Cardiac fibroblast (primary cell): ENCODE measurements at regions not wholly inside any gene's neighbourhood (a gene's known extent, or its start where the extent isn't known, plus 50 kb on each side); places are given as distances from the start of the nearest gene placed in this dataset.

Experiments used
- DNase-seq, 2 donors: peaks; one replicate each; pipeline versions ENCODE4 v3.0.0 to v3.0.0-alpha.2; 2010; ENCODE audit warnings: low read depth in 2 of 2
- H3K4me3 ChIP-seq, 2 donors: replicated peaks in 1 of 2; 1 replicate in 1 of 2; 2 replicates in 1 of 2; pipeline ENCODE4 v1.5.1; 2011; ENCODE audit warnings: low read depth in 2 of 2, low read length in 2 of 2, mild to moderate bottlenecking in 2 of 2, moderate library complexity in 1 of 2
- CTCF ChIP-seq: IDR thresholded peaks from one replicate; pipeline ENCODE4 v1.5.1; 2011; ENCODE audit warnings: low read depth, mild to moderate bottlenecking, low read length, inconsistent platforms

GRCh38 chr6:144853603-144854002 lies 568.5 kb downstream of the UTRN start:
- no peak for TF ChIP-seq CTCF
- no peak for DNase-seq
- no peak overlapping the region for H3K4me3 ChIP-seq

- no peak for DNase-seq
- no peak for TF ChIP-seq CTCF
- H3K4me3 ChIP-seq, result no peak overlapping the region
Observed at GRCh38 chr6:144854654-144855053, 569.5 kb downstream of the UTRN start.

GRCh38 chr6:144855375-144855774 lies 570.2 kb downstream of the UTRN start:
- TF ChIP-seq CTCF, result no peak
- no peak overlapping the region for H3K4me3 ChIP-seq

GRCh38 chr6:144855812-144856531 lies 570.8 kb downstream of the UTRN start:
- H3K4me3 ChIP-seq, result no peak overlapping the region
- no peak for TF ChIP-seq CTCF
- no peak for DNase-seq

More at GRCh38 chr6:144855375-144855774, 570.2 kb downstream of the UTRN start:
- no peak for DNase-seq

- H3K4me3 ChIP-seq, result no peak overlapping the region
- no peak for TF ChIP-seq CTCF
- no peak for DNase-seq
Observed at GRCh38 chr6:144856622-144857021, 571.5 kb downstream of the UTRN start.

- TF ChIP-seq CTCF, result no peak
- H3K4me3 ChIP-seq, result no peak overlapping the region
- DNase-seq, result no peak
Observed at GRCh38 chr6:144857086-144857485, 572.0 kb downstream of the UTRN start.

GRCh38 chr6:144862769-144863168 lies 577.6 kb downstream of the UTRN start:
- TF ChIP-seq CTCF, result no peak
- no peak overlapping the region for H3K4me3 ChIP-seq
- DNase-seq, result no peak
